HL-60 (cell line): ENCODE measurements at regions not wholly inside any gene's neighbourhood (a gene's known extent, or its start where the extent isn't known, plus 50 kb on each side); places are given as distances from the start of the nearest gene placed in this dataset.

Experiments
- DNase-seq, 2 experiments: peaks; one replicate each; pipeline ENCODE4 v3.0.0-alpha.2; 2010 to 2020; ENCODE audit warnings: low read depth in 1 of 2, low spot score in 1 of 2
- H3K27ac ChIP-seq: fragments of 250-450 bp; sonication (Bioruptor Pico); replicated peaks from 2 replicates; pipeline ENCODE4 v1.5.1; 2020; ENCODE audit warnings: mild to moderate bottlenecking, moderate library complexity
- H3K27me3 ChIP-seq: fragments of 250-450 bp; sonication (Bioruptor Pico); 2 replicates; pipeline ENCODE4 v1.5.1; 2021; ENCODE audit warnings: mild to moderate bottlenecking, moderate library complexity; ENCODE audit not compliant: insufficient read depth, poor library complexity, severe bottlenecking
- H3K4me3 ChIP-seq: replicated peaks from 2 replicates; pipeline ENCODE4 v1.5.1; 2011; ENCODE audit warnings: mild to moderate bottlenecking, control low read depth, low read length; ENCODE audit not compliant: insufficient read depth
- GABPA ChIP-seq: IDR thresholded peaks from 2 replicates; pipeline ENCODE4 v1.6.1; 2012; ENCODE audit warnings: low read depth
- POLR2AphosphoS5 ChIP-seq: IDR thresholded peaks from 2 replicates; pipeline ENCODE4 v1.6.1; 2012; ENCODE audit warnings: low read depth
- SPI1 ChIP-seq: IDR thresholded peaks from 2 replicates; pipeline ENCODE4 v1.6.1; 2012; ENCODE audit warnings: low read depth, mild to moderate bottlenecking, borderline replicate concordance
- TF ChIP-seq, protein P1 (sequence below): IDR thresholded peaks from one replicate; pipeline ENCODE4 v1.5.1; 2011; ENCODE audit warnings: low read length, control low read depth, inconsistent platforms; ENCODE audit not compliant: insufficient read depth
- TF ChIP-seq, protein P2 (sequence below): IDR thresholded peaks from 2 replicates; pipeline ENCODE4 v1.6.1; 2012; ENCODE audit warnings: low read depth; ENCODE audit not compliant: insufficient replicate concordance

DNA sequence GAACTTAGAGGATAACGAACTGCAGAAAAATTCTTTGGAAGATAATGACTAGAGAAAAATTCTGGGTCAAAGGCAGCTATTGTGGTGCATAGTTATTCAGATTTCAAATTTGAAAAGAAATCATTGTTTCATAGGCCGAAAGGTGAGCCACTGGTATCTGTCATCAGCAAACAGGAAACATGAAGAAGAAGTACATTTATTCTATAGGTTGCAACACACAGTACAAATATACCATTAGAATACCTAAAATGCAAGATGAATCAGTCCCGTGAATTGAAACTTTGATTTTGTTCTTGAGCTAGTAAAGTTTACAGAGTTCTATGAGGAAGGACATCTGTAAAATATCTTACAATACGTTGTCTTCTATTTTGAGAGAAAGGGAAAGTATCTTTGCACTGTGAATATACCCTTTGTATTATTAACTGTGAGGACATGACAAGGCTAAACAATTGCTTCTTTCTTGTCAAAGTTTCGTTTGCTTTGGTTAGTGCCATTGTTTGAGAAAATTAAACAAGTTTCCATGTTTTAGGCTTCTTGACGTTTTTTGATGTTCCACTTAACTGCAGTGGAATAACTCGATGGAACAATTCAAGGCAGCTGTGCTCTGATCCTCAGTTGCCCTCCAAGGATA is 84.7 kb downstream of the HDGFL1 start:
- no peak overlapping the region for H3K4me3 ChIP-seq
- H3K27ac ChIP-seq: no peak overlapping the region
- H3K27me3 ChIP-seq: no peaks in the 10 kb centered on the region
- no peak for DNase-seq
- TF ChIP-seq, protein P1, sequence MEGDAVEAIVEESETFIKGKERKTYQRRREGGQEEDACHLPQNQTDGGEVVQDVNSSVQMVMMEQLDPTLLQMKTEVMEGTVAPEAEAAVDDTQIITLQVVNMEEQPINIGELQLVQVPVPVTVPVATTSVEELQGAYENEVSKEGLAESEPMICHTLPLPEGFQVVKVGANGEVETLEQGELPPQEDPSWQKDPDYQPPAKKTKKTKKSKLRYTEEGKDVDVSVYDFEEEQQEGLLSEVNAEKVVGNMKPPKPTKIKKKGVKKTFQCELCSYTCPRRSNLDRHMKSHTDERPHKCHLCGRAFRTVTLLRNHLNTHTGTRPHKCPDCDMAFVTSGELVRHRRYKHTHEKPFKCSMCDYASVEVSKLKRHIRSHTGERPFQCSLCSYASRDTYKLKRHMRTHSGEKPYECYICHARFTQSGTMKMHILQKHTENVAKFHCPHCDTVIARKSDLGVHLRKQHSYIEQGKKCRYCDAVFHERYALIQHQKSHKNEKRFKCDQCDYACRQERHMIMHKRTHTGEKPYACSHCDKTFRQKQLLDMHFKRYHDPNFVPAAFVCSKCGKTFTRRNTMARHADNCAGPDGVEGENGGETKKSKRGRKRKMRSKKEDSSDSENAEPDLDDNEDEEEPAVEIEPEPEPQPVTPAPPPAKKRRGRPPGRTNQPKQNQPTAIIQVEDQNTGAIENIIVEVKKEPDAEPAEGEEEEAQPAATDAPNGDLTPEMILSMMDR: no peak
- TF ChIP-seq SPI1 (no peak), GABPA (no peak)
- TF ChIP-seq, protein P2, sequence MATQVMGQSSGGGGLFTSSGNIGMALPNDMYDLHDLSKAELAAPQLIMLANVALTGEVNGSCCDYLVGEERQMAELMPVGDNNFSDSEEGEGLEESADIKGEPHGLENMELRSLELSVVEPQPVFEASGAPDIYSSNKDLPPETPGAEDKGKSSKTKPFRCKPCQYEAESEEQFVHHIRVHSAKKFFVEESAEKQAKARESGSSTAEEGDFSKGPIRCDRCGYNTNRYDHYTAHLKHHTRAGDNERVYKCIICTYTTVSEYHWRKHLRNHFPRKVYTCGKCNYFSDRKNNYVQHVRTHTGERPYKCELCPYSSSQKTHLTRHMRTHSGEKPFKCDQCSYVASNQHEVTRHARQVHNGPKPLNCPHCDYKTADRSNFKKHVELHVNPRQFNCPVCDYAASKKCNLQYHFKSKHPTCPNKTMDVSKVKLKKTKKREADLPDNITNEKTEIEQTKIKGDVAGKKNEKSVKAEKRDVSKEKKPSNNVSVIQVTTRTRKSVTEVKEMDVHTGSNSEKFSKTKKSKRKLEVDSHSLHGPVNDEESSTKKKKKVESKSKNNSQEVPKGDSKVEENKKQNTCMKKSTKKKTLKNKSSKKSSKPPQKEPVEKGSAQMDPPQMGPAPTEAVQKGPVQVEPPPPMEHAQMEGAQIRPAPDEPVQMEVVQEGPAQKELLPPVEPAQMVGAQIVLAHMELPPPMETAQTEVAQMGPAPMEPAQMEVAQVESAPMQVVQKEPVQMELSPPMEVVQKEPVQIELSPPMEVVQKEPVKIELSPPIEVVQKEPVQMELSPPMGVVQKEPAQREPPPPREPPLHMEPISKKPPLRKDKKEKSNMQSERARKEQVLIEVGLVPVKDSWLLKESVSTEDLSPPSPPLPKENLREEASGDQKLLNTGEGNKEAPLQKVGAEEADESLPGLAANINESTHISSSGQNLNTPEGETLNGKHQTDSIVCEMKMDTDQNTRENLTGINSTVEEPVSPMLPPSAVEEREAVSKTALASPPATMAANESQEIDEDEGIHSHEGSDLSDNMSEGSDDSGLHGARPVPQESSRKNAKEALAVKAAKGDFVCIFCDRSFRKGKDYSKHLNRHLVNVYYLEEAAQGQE: no peak

DNA sequence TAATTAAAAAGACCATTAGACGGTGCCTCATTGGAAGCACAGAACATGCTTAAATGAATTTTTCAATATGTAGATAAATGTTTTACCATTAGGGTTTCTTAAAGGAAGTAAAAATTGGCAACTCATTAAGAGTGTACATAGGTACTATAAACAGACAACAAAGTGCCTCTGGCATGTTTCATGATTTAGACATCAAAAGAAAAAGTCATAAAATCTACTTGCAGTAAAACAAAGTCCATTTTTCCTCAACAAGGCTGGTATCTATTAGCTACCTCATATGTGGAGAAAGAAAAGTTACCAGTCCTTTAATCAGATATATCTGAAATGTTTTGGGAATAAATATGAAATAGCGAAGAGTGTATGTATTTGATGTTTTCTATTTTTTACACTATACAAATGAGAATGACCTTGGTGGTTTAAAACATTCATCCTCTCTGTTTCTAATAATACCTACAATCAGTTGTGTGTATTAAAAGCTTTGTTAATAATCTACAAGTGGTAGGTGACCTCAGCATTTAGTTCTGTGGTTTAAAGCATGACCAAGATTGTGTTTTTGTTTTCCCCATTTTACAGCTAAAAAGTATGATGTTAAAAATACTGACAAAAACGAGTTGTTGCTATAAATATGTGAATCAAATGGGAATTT is 87.5 kb downstream of the HDGFL1 start:
- no peaks in the 10 kb centered on the region for H3K27me3 ChIP-seq
- H3K4me3 ChIP-seq: no peak overlapping the region
- TF ChIP-seq, protein P2: no peak
- TF ChIP-seq SPI1: no peak
- TF ChIP-seq GABPA: no peak
- TF ChIP-seq, protein P1: no peak
- no peak for TF ChIP-seq POLR2AphosphoS5
- DNase-seq: no peak
- no peak overlapping the region for H3K27ac ChIP-seq

DNA sequence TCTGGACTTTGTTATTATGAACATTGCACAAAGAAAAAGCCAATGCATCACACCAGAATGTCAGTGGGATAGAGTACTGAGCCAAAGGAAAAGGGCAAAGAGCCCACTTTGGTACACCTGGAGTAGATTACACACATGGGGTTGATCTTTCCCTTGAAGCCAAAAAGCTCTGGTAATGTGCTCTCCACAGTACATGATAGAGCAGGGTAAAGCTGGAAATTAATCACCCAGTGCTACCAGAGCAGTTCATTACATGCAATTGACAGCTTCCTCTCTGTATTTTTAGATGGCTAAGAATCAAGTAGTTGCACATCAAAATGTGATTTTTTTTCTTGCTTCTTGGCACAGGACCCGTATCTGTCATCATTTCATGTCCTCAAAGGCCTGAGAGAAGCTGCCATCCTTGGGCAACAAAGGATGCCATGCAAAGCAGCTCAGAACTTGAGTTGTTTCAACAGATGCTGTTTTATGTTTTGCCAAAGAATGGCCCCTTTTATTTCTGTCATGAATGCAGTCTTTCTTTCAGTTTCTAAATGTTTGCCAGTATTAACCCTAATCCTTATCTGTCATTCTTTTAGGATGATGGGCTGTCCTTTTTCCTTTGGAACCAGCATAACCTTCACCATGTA is 88.1 kb downstream of the HDGFL1 start:
- Histone ChIP-seq H3K4me3 (no peak overlapping the region), H3K27ac (no peak overlapping the region), H3K27me3 (no peaks in the 10 kb centered on the region)
- no peak for DNase-seq
- TF ChIP-seq, protein P1: no peak
